SK-MEL-5 (cell line): ENCODE measurements at regions not wholly inside any gene's neighbourhood (a gene's known extent, or its start where the extent isn't known, plus 50 kb on each side); places are given as distances from the start of the nearest gene placed in this dataset.
"Not testable (repeated sequence)": the region's sequence is repeated elsewhere in the genome, so short reads cannot be mapped to it uniquely, and the experiment has no call there.

Experiments used
- DNase-seq: peaks from one replicate; pipeline ENCODE4 v3.0.0-alpha.2; 2016; ENCODE audit warnings: low read depth, low spot score
- in situ Hi-C: cut with HindIII; loops from 2 replicates; pipeline ENCODE4 v1.10.0; 2016; ENCODE audit warnings: low sequenced_read_pairs, high pct_unique_total_duplicates, low pct_unique_long_range_greater_than_20kb

GRCh38 chr4:52408471-52408870 is 250.6 kb downstream of the USP46 start:
- in situ Hi-C loops = no loop called here
- DNase-seq = no peak

- in situ Hi-C loops, DNase-seq: not testable (repeated sequence)
Observed at GRCh38 chr4:52409766-52410165, 249.3 kb downstream of the USP46 start.

DNA sequence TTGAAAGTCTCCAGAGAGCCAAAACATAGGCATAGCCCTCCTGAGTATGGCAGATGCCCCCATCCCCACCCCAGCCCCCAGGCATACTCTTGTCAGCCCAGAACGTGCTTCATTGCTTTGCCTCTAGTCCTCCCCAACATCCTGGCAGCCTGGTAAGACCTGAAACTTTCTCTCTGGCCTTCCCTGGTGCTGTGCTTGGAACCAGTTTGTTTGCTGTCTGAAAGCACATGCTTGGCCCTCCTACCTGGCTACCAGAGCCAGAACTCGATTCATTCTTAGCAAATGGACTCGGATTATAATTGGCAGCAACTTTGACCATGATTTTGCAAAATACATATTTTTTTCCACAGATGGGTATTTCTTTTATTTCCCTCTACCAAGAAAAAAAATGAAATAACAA is 248.1 kb downstream of the USP46 start:
- no peak for DNase-seq
- in situ Hi-C loops = no loop called here

DNA sequence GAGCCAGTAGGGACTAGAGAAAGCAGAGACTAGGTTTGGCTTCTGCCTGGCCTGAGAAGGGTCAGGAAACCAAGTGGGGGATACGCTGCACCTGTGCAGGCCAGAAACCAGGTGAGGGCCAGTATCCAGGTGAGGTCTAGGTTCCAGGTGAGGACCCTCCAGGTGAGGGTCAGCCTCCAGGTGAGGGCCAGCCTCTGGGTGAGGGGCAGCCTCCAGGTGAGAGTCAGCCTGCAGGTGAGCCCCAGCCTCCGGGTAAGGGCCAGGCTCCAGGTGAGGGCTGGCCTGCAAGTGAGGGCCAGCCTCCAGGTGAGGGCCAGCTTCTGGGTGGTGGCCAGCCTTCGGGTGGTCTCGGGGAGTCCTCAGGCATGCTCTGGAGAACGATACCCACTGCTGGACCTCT is 238.8 kb downstream of the USP46 start:
- in situ Hi-C loops = no loop called here
- DNase-seq = no peak

GRCh38 chr4:52421811-52422213 is 237.3 kb downstream of the USP46 start:
- DNase-seq = no peak
- in situ Hi-C loops = no loop called here

DNA sequence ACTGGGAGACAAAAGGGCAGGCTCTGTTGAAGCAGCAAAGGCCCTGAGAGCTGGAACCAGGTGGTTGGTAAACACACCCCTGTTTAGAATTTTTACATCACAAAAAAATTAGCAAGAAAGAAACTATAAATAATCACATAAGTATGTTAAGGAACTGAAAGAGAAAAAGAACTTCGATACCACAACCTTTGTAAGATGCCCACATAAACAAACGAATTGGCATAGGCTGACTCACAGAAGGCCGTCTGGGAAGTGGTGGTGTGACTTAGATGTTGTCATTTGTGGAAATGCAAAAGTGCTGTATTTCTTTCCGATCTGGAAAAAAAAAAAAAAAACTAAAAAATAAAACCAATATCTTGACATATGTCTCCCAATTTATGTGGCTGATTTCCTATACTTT is 235.1 kb downstream of the USP46 start:
- no peak for DNase-seq
- in situ Hi-C loops = no loop called here

DNA sequence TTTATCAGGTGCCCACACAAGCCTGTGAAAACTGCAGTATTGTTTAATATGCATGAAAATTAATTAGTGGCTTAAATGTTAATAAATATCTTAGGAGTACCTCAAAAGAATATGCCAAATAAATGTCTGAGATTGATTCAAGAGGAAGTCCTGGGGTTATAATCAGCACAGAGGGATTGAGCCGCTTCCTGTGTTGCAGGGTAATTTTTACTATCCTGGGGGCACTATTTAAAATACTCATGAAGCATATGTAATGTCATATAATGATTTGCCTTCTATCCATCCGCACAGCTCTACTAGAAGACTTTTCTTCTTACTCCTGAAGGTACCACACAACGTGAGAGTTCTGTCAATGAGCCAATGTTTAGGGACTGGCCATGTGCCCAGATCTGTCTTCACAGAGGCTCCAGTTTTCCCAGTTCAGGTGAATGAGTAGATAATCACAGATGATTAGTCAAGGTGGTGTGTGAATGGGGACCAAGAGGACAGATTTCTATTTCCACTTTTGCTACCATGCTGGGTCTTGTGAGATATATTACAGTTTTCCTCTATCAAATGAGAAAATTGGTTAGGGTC is 233.3 kb downstream of the USP46 start:
- no peak for DNase-seq
- in situ Hi-C loops = no loop called here

GRCh38 chr4:52431410-52431809 is 227.7 kb downstream of the USP46 start:
- in situ Hi-C loops = no loop called here
- no peak for DNase-seq

DNA sequence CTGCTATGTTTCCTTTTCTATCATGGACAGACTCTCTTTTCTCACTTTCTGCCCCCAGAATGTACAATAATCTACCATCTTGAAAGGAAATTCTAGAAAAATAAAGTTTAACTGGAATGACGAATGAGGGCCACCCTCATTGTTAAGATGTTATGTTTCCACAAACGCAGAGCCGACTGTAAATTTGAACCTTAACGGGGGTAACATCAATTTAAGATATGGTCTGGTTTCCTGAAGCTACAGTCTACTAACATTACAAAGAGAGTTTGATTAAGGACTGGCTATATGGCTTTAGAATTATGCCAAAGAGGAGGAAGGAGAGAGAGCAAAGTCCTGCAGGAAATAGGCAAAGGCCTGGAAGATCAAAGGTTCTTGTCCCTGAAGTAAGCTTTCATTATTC is 227.2 kb downstream of the USP46 start:
- DNase-seq = no peak
- in situ Hi-C loops = no loop called here

- DNase-seq, in situ Hi-C loops: not testable (repeated sequence)
Observed at GRCh38 chr4:52442524-52442923, 216.6 kb downstream of the USP46 start.

DNA sequence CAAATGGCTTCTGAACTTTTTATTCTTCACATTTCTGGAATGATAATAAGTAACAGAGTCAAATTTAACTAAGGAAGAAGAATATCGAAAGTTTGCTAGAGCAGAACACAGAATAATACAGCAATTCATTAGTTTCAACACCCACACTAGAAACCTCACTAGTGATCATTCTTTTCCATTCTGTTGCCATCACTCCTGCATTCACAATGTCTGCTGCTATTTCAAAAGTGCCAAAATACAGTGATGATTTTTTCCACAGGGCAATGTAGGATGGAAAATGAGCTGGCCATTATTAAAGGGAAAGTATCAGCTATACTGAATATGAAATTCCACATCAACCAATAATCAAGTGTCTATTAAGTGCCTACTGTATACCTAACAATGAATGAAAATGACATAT is 186.7 kb downstream of the USP46 start:
- no peak for DNase-seq
- in situ Hi-C loops = no loop called here

GRCh38 chr4:52477191-52477780 is 181.8 kb downstream of the USP46 start:
- in situ Hi-C loops = no loop called here
- no peak for DNase-seq

DNA sequence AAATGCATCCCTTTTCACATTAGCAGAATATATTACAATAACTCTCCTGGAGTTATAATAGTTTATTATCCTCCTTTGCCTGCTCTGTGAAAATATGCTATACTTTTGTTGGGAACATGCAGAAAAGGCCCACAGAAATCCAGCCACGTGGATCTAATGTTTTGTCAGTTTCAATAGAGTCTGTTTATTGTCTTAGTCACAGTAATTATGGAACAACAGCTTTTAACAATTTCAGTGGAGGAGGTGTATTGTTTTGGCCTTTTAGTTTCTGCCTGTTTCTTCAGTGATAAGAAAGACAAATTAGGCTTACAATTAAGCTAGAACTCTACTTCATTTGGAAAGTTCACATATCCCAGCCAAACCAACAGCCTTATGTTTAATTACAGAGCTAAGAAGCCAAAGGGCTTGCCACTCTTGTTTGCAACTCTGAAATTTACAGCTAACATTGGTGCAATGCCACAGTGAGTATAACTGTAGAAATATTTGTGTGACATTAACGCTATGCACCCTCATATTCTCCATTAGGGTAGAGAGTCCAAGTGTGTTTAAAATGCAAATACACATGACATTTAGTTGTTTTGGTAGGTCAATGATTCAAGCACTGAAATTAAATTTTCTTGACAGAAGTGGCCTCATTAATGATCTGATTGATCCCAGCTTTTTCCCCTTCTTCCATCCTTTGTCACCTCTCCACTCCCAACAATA is 175.8 kb downstream of the USP46 start:
- in situ Hi-C loops = no loop called here

GRCh38 chr4:52507774-52508173 is 151.3 kb downstream of the USP46 start:
- in situ Hi-C loops = no loop called here
- no peak for DNase-seq

More for the DNA sequence above, 175.8 kb downstream of the USP46 start:
- DNase-seq = no peak

GRCh38 chr4:52510939-52511565 is 148.0 kb downstream of the USP46 start:
- no peak for DNase-seq
- in situ Hi-C loops = no loop called here

DNA sequence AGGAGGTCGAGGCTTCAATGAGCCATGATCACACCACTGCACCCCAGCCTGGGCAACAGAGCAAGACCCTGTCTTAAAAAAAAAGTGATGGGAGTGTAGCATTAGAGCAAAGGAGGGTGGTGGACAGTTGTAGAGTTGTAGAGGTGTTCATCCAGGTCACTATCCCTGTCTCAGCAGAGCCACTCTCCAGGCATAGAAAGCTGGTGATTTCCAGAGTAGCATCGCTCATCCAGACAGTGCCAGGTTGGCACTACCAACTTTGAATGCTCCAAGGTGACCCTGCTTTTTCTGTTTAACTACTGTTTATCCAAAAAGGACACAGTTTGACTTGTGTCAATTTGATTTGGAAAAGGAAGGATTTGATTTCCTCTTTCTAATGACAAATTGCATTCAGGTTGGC is 147.3 kb downstream of the USP46 start:
- in situ Hi-C loops = no loop called here

DNA sequence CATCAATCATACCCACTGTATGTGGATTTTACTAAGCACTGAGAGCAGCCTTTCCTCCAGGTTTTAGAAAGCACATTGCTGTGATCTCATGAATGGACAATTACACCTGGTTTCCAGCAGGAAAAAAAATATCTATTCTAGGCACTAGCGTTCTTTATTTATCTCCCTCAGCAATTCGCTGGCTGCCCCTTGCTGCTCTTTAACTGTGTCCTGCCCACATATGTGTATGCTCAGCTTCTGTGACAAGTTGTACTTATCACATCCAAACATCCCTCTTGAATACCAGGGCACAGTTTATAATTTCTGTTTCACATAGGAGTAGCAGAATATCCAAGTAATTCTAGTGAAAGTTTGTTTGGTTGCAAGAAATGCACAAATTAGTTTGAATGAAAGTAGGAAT is 146.8 kb downstream of the USP46 start:
- DNase-seq = no peak
- in situ Hi-C loops = no loop called here

More for the DNA sequence above, 147.3 kb downstream of the USP46 start:
- no peak for DNase-seq

DNA sequence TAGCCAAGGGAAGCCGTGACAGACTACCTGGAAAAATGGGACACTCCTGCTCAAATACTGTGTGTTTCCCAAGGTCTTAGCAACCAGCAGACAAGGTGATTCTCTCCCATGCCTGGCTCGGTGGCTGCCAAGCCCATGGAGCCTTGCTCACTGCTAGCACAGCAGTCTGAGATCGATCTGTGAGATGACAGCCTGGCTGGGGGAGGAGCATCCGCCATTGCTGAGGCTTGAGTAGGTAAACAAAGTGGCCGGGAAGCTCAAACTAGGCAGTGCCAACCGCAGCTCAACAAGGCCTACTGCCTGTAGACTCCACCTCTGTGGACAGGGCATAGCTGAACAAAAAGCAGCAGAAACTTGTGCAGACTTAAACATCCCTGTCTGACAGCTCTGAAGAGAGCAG is 137.0 kb downstream of the USP46 start:
- in situ Hi-C loops, DNase-seq: not testable (repeated sequence)

GRCh38 chr4:52529983-52530382 is 129.1 kb downstream of the USP46 start:
- no peak for DNase-seq
- in situ Hi-C loops = no loop called here
